HG03558 (cell line): ENCODE measurements at regions not wholly inside any gene's neighbourhood (a gene's known extent, or its start where the extent isn't known, plus 50 kb on each side); places are given as distances from the start of the nearest gene placed in this dataset.
"Not testable (repeated sequence)": the region's sequence is repeated elsewhere in the genome, so short reads cannot be mapped to it uniquely, and the experiment has no call there.

ENCODE experiments used
- ATAC-seq: cut with Tn5 transposase; IDR thresholded peaks from one replicate; pipeline ENCODE4 v1.9.1; 2021; ENCODE audit warnings: moderate number of reproducible peaks; ENCODE audit not compliant: unreplicated experiment; ENCODE audit errors: extremely low read depth

DNA sequence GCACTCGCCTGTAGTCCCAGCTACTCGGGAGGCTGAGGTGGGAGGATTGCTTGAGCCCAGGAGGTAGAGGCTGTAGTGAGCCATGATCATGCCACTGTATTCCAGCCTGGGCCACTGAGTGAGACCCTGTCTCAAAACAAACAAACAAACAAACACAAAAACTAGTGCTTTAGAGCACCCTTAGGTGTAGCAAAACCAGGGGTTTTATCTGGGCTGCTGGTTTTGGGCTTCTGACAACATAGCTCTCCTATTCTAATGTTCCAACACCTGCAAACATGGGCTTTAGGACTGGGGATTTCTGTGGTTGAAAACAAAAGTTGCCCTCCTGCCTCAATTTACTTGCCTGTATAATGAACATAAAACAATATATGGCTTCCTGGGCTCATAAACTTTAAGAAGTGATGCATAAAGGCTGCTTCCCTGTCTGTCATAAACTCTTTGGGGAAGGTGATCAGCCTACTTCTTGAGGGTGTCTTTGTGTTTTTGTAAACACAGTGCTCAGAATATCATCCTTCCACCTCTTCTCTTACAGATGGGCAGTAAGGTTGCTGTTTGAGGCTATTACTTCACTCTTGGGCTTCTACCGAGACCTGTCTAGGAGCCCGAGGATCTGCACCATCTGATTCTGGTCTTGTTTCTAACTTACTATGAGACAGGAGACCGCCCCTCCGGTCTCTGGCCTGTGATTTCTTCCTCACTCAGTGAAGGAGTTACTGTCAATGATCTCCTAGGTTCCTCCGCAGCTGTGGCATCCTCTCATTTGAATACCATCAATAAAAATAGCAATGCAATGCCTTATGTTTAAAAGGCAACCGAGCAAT is 246.5 kb downstream of the MYCN start:
- ATAC-seq = no peak

DNA sequence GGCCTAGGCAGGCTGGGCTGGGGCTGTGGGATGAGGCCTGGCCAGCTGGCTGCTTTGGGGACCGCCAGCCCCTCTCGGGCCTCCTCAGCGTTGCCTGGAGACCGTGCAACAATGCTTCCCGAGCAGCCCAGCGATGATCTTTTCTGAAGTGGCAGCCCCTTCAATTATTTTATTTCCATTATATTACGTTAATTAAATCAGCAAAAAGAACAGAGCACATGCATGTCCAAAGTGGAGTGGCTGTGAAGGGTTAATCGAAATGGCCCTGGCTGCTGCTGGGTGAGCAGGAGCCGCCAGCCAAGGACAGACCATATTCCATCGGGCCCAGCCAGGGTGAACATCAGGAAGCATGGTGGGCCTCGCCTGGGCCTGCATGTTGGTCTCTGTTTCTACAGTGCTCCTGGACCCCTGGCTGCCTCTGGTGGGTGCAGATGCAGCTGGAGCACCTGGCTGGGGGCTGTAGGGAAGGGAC is 245.5 kb downstream of the MYCN start:
- ATAC-seq = no peak

DNA sequence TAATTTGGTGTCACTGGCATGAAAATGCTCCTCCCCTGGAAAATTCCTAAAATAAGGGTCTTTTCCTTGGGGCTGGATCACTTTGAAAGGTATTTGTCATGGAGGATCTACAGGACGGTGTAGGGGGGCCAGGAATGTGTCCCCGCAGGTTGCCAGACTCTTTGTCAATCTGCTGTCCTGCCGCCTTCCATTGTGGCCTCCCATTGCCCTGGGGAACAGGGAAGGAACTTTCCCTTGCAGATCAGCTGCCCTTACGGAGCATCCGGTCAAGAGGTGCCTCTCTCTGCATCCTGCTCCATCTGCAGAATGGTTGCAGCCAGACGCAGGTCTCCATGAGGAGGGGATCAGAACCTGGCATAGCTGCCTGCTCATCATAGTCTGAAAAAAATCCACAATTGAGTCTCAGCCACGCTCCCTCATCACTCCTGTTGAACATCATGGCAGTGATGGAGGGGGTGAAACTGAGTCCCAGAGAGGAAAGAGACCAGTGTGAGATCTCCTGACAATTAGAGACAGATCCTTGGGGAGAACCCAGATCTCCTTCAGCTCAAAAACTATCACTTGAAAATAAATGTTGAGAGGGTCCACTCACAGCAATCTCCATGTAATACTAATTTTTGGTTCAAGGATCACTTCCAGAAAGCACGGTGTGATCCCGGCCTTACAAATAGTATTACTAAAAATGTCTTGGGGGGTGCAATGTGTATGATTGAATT is 244.8 kb downstream of the MYCN start:
- ATAC-seq = no peak

DNA sequence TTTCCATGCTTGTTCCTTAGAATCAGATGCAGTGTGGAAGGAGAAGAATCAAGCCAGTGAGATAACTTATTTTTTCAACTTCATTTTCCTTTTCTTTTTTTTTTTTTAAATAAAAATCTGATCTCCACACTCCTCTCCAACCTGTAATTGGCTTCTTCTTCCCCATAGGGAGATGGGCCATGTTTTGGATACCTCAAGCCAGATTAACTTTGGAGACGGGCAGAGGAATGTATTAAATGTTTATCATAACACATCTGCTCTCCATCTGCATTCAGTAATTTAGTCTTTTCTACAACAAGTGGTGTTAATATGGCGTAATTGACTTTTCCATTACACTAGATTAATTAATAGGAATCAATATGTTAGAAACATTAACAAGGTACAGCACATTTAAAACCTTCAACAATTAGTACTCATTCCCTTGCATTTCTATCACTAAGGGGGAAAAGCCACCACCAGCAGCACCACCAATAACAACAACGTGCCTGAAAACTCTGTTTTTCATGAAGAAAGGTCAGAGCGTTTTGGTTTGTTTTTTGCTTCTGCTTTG is 244.1 kb downstream of the MYCN start:
- ATAC-seq = no peak

GRCh38 chr2:16183345-16183744 is 243.0 kb downstream of the MYCN start:
- no peak for ATAC-seq

DNA sequence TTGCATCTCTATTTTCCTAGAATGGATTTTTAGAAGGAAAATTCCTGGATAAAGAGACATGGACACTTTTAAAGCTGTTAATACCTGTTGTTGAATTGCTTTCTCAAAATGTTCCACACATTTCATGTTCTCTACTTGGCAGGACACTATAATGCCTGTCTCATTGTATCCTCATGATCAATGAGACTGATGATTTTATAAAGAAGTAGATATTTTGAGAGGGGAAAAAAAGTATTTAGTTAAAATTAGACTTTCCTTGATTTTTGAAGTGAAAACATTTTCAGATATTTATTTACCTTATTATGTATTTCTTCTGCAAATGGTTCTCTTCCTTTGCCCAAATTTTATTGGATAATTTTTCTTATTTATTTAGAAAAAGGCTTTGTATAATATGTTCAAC is 242.5 kb downstream of the MYCN start:
- ATAC-seq = no peak

GRCh38 chr2:16182311-16182815 is 242.0 kb downstream of the MYCN start:
- ATAC-seq = not testable (repeated sequence)

DNA sequence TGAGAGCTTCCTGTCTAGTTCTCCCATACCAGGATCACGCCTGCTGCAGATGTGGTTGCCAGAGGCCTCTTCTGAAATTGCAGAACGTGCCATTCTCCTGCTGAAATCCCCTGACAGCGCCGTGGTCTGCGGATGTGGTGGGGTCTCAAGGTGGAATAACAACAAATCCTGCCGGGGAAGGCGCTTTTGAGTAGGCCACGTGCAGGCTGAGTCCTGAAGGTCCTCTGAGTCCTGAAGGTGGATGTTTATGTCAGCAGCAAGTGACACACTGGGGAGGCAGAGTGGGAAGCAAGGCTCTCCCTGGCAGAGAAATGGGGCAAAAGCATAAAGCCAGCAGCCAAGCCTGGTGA is 241.4 kb downstream of the MYCN start:
- no peak for ATAC-seq

DNA sequence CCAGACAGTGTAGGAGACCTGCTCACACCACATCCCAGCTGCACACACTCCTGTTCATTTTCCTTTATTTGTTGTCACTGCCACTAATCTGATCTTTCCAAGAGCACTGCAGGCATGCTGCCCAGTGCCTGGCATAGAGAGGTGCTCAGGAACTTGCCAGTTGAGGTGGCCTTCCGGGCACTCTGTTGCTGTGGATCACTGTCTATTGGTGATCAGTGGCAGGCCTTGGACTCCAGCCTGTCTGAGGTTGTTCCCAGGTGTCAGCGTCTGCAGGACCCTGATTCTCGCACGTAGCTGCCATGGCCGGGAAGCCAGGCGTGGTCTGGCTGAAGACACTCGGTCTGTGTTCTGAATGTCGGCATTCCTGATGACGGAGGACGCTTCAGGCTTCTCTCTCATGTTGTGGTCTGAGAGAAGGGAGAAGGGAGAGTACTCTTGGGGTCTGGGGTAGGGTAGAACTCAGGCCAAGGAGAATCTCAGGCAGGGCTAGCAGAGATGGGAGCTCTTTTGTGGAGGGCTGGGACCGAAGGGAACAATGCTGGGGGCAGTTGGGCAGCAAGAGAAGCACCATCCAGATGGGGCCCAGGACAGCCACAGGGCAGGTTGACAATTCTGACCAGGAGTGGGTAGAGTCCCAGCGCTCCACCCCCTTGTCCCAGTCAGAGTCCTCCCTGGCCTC is 240.9 kb downstream of the MYCN start:
- no peak for ATAC-seq

DNA sequence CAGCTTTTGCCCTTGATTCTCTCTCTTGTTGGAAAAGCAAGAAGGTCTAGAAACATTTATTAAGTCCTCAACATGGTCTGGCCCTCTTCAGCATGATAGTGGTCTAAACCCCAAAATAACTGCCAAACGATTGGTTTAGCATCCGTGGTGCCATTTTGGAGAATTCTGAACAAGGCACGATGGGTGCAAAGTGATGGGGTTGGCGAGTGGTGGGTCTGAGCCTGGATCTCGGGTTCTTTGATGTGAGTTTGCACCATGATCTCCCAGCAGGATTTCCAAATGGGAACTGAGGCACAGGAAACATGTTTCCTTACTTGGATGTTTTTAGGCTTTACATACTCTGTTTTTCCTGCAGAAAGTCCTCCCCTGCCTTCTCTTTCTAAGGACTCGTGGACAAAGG is 240.3 kb downstream of the MYCN start:
- ATAC-seq = no peak

DNA sequence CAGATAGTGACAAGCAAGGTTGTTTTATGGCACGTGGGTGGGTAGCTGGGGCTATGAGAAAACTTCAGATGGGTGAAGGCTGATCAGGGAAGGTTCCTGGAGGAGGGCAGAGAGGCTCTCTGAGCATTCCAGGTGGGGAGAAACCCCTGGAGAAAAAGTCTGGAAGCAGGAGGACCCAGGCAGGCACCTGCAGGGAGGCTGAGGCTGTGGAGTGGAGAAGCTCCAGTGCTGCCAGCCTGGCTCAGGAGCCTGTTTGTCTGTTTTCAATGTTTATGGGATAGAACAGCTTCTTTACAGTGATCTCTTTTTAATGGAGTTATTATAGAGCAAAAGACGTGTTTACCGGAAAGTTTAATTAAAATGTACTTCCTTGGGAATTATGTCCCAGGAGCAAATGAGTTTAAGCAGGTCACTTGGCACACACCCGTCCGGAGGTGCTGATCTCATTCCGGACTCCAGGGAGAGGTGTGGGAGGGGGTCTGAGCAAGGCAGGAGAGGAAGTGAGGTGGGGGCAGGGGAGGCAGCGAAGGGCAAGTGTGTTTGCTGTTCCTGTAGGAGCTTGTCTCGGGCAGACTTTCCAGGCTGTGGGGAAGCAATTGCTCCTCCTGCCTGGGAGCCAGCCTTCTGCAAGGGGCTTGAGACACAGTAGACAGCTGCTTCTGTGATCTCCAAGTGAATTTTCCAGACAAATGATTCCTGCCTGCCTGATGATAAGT is 239.5 kb downstream of the MYCN start:
- ATAC-seq = no peak

DNA sequence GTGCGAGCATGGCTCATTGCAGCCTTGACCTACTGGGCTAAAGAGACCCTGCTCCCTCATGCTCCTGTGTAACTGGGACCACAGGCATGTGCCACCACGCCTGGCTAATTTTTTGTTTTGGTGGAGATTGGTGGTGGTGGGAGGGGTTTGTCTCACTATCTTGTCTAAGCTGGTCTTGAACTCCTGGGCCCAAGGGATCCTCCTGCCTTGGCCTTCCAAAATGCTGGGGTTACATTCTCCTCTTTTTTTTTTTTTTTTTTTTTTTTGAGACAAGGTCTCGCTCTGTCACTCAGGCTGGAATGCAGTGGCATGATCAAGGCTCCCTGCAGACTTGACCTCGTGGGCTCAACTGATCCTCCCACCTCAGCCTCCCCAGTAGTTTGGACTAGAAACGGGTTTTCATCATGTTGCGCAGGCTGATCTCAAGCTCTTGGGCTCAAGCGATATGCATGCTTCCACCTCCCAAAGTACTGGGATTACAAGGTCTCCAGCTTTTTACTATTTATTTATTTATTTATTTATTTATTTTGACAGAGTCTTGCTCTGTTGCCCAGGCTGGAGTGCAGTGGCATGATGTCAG is 238.3 kb downstream of the MYCN start:
- ATAC-seq = no peak

- no peak for ATAC-seq
Observed at GRCh38 chr2:16177671-16178180, 237.4 kb downstream of the MYCN start.

DNA sequence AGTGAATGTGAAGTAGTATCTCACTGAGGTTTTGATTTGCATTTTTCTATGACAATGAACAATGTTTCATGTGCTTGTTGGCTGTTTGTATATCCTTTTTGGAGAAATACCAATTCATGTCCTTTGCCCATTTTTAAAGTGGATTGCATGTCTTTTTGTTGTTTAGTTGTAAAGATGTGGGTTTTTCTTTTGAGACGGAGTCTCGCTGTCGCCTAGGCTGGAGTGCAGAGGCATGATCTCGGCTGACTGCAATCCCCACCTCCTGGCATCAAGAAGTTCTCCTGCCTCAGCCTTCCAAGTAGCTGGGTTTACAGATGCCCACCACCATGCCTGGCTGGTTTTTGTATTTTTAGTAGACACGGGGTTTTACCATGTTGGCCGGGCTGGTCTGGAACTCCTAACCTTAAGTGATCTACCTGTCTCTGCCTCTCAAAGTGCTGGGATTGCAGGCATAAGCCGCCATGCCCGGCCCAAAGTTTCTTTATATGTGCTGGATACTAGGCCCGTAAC is 236.7 kb downstream of the MYCN start:
- ATAC-seq = no peak

DNA sequence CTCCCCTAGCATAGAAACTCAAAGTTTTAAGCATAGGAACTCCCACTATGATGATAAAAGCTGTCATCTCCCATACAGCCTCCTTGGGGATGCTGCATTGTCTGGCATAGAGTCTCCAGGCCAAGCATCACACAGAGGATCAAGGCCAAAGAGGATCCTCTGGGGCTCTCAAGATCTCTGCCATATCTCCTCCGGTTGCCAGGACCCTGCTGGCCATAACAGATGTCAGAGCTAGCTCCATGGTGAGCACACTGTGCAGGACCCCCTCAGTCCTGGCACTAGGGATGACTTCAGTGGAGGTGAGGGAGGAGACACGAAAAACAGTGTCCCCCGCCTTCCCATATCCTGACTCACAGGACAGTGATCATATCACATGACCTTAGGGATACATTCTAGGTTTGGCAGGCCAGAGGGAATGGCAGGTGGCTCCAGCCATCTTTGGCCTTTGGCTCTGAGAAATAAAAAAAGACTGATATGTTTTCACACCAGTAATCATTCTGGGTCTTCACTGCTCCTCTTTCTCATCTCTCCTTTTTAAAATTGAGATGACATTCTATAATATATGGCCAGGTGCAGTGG is 235.0 kb downstream of the MYCN start:
- ATAC-seq = no peak

DNA sequence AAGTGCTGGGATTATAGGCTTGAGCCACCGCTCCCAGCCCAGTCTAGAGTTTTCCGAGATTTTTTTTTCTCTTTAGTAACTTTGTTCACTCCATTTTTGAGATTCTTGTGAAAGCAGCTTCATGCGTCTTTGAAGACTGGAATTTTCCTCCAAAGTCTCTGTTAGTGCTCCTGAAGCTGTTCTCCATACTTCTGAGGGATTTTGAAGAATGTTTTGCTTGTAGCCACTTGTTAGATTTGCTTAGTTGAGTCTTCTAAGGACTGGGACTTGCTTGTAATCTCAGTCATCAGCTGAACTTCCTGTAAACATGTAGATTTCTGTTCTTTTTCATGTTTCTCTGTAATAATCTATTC is 234.3 kb downstream of the MYCN start:
- ATAC-seq = no peak

DNA sequence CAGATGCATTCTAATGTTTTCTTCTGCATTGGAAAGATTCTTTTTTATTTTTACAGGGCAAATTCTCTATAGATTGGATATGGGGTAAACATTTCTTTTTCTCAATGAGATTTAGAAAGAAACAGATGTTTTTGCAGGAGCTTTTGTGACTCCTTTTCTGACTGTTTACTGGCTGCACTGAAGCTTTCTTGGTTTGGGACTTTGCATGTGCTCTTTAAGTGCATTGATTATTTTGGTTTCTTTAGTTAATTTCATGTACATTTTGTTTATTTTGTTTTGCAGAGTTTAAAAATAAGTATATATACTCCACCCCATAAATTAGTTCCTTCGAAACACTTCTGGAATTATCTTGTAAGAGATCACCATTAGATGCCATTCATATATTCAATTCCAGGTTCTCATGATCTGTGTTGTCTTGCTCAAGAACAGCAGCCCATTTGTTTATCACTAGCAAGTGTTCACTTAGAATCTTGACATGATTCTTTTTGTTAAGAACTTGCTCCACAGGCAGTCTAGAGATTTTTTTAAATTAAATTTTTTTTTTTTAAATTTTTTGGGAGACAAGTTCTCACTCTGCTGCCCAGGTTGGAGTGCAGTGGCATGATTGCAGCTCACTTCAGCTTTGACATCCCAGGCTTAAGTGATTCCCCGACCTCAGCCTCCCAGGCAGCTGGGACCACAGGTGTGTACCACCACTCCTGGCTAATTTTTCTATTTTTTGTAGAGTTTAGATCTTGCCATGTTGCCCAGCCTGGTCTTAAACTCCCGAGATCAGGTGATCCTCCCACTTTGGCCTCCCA is 233.7 kb downstream of the MYCN start:
- ATAC-seq = no peak
